Sigmoid colon (tissue), 6 donors: ENCODE measurements at regions not wholly inside any gene's neighbourhood (a gene's known extent, or its start where the extent isn't known, plus 50 kb on each side); places are given as distances from the start of the nearest gene placed in this dataset.

ENCODE experiments used
- DNase-seq: peaks from one replicate; pipeline ENCODE4 v3.0.0-alpha.2; 2019
- H3K27ac ChIP-seq, 4 donors: fragments of 200-600 bp; sonication (generic); one replicate each; pipeline ENCODE4 v1.5.1; 2016 to 2019; ENCODE audit warnings: mild to moderate bottlenecking in 1 of 4
- H3K27me3 ChIP-seq, 3 donors: fragments of 200-600 bp; sonication (generic); one replicate each; pipeline ENCODE4 v1.5.1; 2019; ENCODE audit warnings: mild to moderate bottlenecking in 1 of 3
- H3K36me3 ChIP-seq, 4 donors: fragments of 200-600 bp; sonication (generic); one replicate each; pipeline ENCODE4 v1.5.1; 2016 to 2019
- H3K4me1 ChIP-seq, 4 donors: fragments of 200-600 bp; sonication (generic); one replicate each; pipeline ENCODE4 v1.5.1; 2017 to 2019
- H3K4me3 ChIP-seq, 4 donors: fragments of 200-600 bp; sonication (generic); one replicate each; pipeline ENCODE4 v1.5.1; 2017 to 2019; ENCODE audit warnings: mild to moderate bottlenecking in 2 of 4, moderate library complexity in 1 of 4
- H3K9me3 ChIP-seq, 4 donors: fragments of 200-600 bp in 3 of 4; sonication (generic) in 3 of 4; one replicate each; pipeline versions ENCODE4 v1.5.1 to v1.6.1; 2013 to 2019
- EP300 ChIP-seq, 4 donors: sonication (generic); formaldehyde crosslinking; IDR thresholded peaks; one replicate each; pipeline ENCODE4 v1.6.1; 2017; ENCODE audit warnings: antibody characterized with exemption in 4 of 4
- POLR2A ChIP-seq, 2 donors: fragments of 450-650 bp; IDR thresholded peaks; one replicate each; pipeline ENCODE4 v1.6.1; 2016; ENCODE audit warnings: antibody characterized with exemption in 2 of 2, mild to moderate bottlenecking in 2 of 2, moderate library complexity in 2 of 2
- POLR2AphosphoS5 ChIP-seq, 4 donors: sonication (generic); formaldehyde crosslinking; IDR thresholded peaks; one replicate each; pipeline ENCODE4 v1.6.1; 2017; ENCODE audit warnings: antibody characterized with exemption in 4 of 4
- WGBS, 2 donors: extraction: QIAGEN DNeasy Blood & Tissue Kit; methylation state at CpG; one replicate each; pipeline ENCODE4 v1.1.7; 2013; 5-methylcytosine and 5-hydroxymethylcytosine counted together
- intact Hi-C: fragments of 100-400 bp; cut with DNase I; formaldehyde crosslinking; loops from one replicate; pipeline ENCODE4 v1.15.1; 2023
- TF ChIP-seq, protein P1 (sequence below), 4 experiments: fragments of 450-650 bp in 3 of 4; fragments of 200-600 bp in 1 of 4; IDR thresholded peaks; one replicate each; pipeline ENCODE4 v1.5.1; 2016 to 2019; ENCODE audit warnings: antibody characterized with exemption in 4 of 4, mild to moderate bottlenecking in 3 of 4, moderate library complexity in 2 of 4
- donor health status: healthy with polysubstance abuse.
- donor health status: healthy.

DNA sequence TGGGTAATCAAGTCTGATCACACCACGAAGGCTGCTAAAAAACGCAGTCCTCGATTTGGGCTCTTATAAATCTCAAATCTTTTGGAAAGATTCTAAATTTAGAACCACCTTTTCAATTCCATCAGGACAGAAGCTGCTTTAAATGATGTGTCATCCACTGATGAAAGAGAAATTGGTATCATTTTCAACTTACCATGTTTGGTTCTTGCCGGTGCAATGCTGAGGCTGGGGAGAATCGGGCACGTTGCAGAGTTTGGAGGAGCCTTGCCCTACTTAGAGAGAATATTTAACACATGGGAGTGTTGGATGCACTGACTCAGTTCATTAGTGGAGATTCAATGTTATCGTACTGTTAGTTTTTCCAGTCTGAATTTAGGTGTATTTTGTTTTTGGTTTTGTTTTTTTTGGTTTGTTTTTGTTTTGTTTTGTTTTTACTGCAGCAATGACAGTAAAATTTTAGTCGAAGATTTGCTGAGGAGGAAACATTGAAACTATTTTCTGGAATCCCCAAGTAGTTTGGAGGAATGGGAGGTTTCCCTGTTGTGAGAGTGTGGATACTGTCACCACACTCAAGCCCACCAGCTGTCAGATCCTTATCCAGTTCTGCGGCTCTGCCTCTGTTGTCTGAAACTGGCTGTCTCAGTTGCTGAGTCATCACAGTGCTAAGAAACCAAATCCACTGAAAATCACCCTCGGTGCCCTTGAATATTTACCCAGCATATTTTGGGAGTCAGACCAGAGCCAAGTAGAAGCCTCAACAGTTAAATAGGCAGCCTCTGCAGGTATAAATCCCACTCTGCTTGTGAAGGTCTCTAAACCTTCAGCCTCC is 497.0 kb downstream of the BTBD3 start:
- 66 to 73% methylated on average over 10 of the region's 10 CpGs for WGBS, 2 donors
- no peaks in the 10 kb centered on the region for H3K27me3 ChIP-seq
- no peaks in the 10 kb centered on the region for H3K9me3 ChIP-seq
- no peak overlapping the region for H3K4me3 ChIP-seq
- no peaks in the 10 kb centered on the region for H3K36me3 ChIP-seq
- intact Hi-C loops = no loop called here
- H3K4me1 ChIP-seq = no peaks in the 10 kb centered on the region
- no peak overlapping the region for H3K27ac ChIP-seq
- TF ChIP-seq, protein P1, sequence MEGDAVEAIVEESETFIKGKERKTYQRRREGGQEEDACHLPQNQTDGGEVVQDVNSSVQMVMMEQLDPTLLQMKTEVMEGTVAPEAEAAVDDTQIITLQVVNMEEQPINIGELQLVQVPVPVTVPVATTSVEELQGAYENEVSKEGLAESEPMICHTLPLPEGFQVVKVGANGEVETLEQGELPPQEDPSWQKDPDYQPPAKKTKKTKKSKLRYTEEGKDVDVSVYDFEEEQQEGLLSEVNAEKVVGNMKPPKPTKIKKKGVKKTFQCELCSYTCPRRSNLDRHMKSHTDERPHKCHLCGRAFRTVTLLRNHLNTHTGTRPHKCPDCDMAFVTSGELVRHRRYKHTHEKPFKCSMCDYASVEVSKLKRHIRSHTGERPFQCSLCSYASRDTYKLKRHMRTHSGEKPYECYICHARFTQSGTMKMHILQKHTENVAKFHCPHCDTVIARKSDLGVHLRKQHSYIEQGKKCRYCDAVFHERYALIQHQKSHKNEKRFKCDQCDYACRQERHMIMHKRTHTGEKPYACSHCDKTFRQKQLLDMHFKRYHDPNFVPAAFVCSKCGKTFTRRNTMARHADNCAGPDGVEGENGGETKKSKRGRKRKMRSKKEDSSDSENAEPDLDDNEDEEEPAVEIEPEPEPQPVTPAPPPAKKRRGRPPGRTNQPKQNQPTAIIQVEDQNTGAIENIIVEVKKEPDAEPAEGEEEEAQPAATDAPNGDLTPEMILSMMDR (IDR thresholded peaks at IDR 0.05) = no peak
- no peak for TF ChIP-seq EP300 (IDR thresholded peaks at IDR 0.05)
- TF ChIP-seq POLR2AphosphoS5 (IDR thresholded peaks at IDR 0.05) = no peak
- no peak for TF ChIP-seq POLR2A (IDR thresholded peaks at IDR 0.05)
- DNase-seq = no peak

DNA sequence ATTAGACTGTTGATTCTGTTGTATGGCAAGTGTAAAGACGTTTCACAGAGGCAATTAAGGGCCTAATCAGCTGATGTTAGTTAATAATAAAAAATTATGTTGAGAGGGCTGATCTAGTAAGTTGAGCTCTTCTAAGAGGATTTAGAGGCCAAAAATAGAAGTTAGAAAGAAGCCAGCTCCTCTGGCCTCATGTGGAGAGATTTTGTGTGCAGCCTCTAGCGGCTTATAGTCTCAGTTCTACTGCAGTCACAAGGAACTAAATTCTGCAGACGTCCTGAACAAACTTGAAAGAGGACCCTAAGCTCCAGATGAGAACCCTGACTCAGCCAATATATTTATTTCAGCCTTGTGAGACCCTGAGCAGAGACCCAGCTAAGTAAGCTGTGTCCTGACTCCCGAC is 498.6 kb downstream of the BTBD3 start:
- no peak for DNase-seq
- 50 to 73% methylated on average over 4 of the region's 4 CpGs for WGBS, 2 donors
- no peaks in the 10 kb centered on the region for H3K36me3 ChIP-seq
- no peaks in the 10 kb centered on the region for H3K4me1 ChIP-seq
- H3K4me3 ChIP-seq = no peak overlapping the region
- H3K27ac ChIP-seq = no peak overlapping the region
- no peaks in the 10 kb centered on the region for H3K27me3 ChIP-seq
- no peak for TF ChIP-seq POLR2A (IDR thresholded peaks at IDR 0.05)
- TF ChIP-seq, protein P1 (IDR thresholded peaks at IDR 0.05) = no peak
- no peak for TF ChIP-seq POLR2AphosphoS5 (IDR thresholded peaks at IDR 0.05)
- no peak for TF ChIP-seq EP300 (IDR thresholded peaks at IDR 0.05)
- no peaks in the 10 kb centered on the region for H3K9me3 ChIP-seq
- intact Hi-C loops = no loop called here

DNA sequence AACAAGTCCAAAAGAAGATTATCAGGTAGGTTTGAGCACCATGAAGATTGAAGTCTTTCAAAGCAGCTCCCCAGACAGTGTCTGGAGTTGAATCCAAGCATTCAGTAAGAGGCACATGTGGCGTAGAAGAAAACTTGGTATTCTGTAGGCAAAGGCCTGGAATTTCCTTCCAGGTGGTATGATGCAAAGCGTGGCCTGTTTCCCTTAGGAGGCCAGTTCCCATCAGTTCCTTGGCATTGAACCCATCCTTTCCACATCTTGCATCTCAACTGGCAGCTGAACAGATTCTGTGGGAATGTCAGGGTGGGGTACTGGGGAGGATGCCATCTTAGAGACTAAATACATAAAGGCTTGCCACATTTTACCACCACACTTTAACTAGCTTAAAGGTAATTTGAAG is 516.0 kb downstream of the BTBD3 start:
- Histone ChIP-seq H3K4me3 (no peak overlapping the region), H3K9me3 (no peaks in the 10 kb centered on the region), H3K36me3 (no peaks in the 10 kb centered on the region), H3K27me3 (no peaks in the 10 kb centered on the region), H3K27ac (no peak overlapping the region), H3K4me1 (no peaks in the 10 kb centered on the region)
- TF ChIP-seq EP300 (IDR thresholded peaks at IDR 0.05) (no peak), POLR2AphosphoS5 (IDR thresholded peaks at IDR 0.05) (no peak)
- intact Hi-C loops = no loop called here
- WGBS, 2 donors = 93 to 96% methylated on average over 2 of the region's 2 CpGs
- no peak for DNase-seq

DNA sequence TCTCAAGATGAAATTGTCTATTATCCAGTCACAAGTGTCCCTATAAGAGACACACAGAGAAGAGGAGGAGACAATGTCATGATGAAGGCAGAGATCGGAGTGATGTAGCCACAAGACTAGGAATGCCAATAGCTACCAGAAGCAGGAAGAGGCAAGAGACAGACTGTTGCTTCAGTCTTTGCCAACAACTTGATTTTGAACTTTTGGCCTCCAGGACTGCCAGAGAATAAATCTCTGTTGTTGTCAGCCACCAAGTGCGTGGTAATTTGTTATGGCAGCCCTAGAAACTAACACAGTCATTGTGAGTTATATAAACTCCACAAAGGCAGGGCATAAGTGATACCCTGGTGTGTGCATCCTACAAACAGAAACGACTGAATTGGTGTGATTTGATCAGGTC is 517.0 kb downstream of the BTBD3 start:
- WGBS, 2 donors = 67 to 68% methylated on average over 3 of the region's 3 CpGs
- intact Hi-C loops = no loop called here
- no peak for DNase-seq
- Histone ChIP-seq H3K36me3 (no peaks in the 10 kb centered on the region), H3K27ac (no peak overlapping the region), H3K9me3 (no peaks in the 10 kb centered on the region), H3K4me3 (no peak overlapping the region), H3K27me3 (no peaks in the 10 kb centered on the region), H3K4me1 (no peaks in the 10 kb centered on the region)
- TF ChIP-seq, protein P1 (IDR thresholded peaks at IDR 0.05) = no peak
- no peak for TF ChIP-seq POLR2AphosphoS5 (IDR thresholded peaks at IDR 0.05)
- no peak for TF ChIP-seq POLR2A (IDR thresholded peaks at IDR 0.05)
- TF ChIP-seq EP300 (IDR thresholded peaks at IDR 0.05) = no peak

DNA sequence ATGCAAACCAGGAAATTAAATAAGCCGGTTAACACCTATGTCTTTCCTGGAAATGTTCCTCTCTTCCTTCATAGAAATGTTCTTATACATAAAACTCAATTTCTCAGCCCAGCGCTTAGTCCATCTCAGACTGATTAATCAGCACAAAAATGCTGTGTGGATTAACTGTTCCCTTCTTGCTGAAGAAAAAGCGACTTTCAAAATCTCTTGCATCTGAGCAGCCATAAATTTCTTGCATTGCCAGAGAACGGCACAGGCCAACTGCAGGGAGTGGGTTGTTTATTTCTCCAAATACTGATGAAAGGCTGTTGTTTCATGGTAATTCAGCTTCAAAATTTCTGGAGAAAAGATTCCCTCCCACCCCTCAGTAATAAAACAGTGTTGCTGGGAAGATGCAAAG is 517.6 kb downstream of the BTBD3 start:
- intact Hi-C loops = no loop called here
- no peaks in the 10 kb centered on the region for H3K36me3 ChIP-seq
- no peak overlapping the region for H3K27ac ChIP-seq
- no peak for TF ChIP-seq POLR2A (IDR thresholded peaks at IDR 0.05)
- no peak for TF ChIP-seq EP300 (IDR thresholded peaks at IDR 0.05)
- TF ChIP-seq POLR2AphosphoS5 (IDR thresholded peaks at IDR 0.05) = no peak
- TF ChIP-seq, protein P1 (IDR thresholded peaks at IDR 0.05) = no peak
- H3K9me3 ChIP-seq = no peaks in the 10 kb centered on the region
- no peak for DNase-seq
- no peaks in the 10 kb centered on the region for H3K4me1 ChIP-seq
- WGBS, 2 donors = 66 to 79% methylated on average over 4 of the region's 4 CpGs
- H3K27me3 ChIP-seq = no peaks in the 10 kb centered on the region
- no peak overlapping the region for H3K4me3 ChIP-seq
